NT2/D1 (cell line): ENCODE measurements at regions not wholly inside any gene's neighbourhood (a gene's known extent, or its start where the extent isn't known, plus 50 kb on each side); places are given as distances from the start of the nearest gene placed in this dataset.

Source experiments
- SUZ12 ChIP-seq: IDR thresholded peaks from 2 replicates; pipeline ENCODE4 v1.6.1; 2011; ENCODE audit not compliant: insufficient read length, insufficient read depth; ENCODE audit errors: extremely low read depth
- YY1 ChIP-seq: IDR thresholded peaks from 2 replicates; pipeline ENCODE4 v1.6.1; 2011; ENCODE audit not compliant: insufficient read length, insufficient read depth
- ZNF274 ChIP-seq: IDR thresholded peaks from 2 replicates; pipeline ENCODE4 v1.6.1; 2011; ENCODE audit warnings: mild to moderate bottlenecking, low read depth, low read length

DNA sequence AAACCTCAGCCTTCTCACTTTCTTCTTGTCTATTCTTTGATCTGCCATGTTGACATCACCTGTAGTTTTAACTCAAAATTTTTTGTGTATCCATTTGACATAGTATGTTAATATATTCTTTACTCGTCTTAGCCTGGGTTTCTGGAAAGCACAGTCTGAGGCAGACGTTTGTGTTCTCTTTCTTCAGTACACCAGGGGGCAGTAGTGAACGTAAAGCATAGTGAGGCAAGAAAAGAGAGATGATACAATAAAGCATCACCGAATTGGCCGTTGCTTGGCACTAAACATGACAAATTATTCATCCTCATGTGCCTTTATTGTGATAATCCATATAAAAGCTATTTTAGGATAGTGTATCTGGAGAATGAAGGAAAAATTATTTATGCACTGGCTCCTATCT lies 141.0 kb upstream of the MYRIP start:
- no peak for TF ChIP-seq ZNF274
- no peak for TF ChIP-seq SUZ12
- no peak for TF ChIP-seq YY1
